ENCODE measurements at regions not wholly inside any gene's neighbourhood (a gene's known extent, or its start where the extent isn't known, plus 50 kb on each side); places are given as distances from the start of the nearest gene placed in this dataset.
A peak's percentile ranks its signal among the peaks of the same experiment; 100 is the strongest.

- peak; percentile 59 for DNase-seq (ENCODE audit: low spot score)
Observed at GRCh38 chr15:77819048-77819850, 186.5 kb upstream of the LINGO1 start.

- DNase-seq (ENCODE audit: low spot score) = peak; percentile 59
Observed at GRCh38 chr15:77818484-77819047, 185.9 kb upstream of the LINGO1 start.

- peak; percentile 66 for DNase-seq (ENCODE audit: low spot score)
Observed at GRCh38 chr15:77817434-77817833, 184.7 kb upstream of the LINGO1 start.

- peak; percentile 69 for DNase-seq (ENCODE audit: low spot score)
Observed at GRCh38 chr15:77816983-77817382, 184.3 kb upstream of the LINGO1 start.

- DNase-seq (ENCODE audit: low spot score) = no peak
Observed at GRCh38 chr15:77815015-77815414, 182.3 kb upstream of the LINGO1 start.

- DNase-seq (ENCODE audit: low spot score) = no peak
Observed at GRCh38 chr15:77812664-77813063, 180.0 kb upstream of the LINGO1 start.

GRCh38 chr15:77811270-77811669 is 178.6 kb upstream of the LINGO1 start:
- no peak for DNase-seq (ENCODE audit: low spot score)

GRCh38 chr15:77810130-77810571 is 177.4 kb upstream of the LINGO1 start:
- no peak for DNase-seq (ENCODE audit: low spot score)

GRCh38 chr15:77808581-77809177 is 176.0 kb upstream of the LINGO1 start:
- no peak for DNase-seq (ENCODE audit: low spot score)

GRCh38 chr15:77808075-77808474 is 175.4 kb upstream of the LINGO1 start:
- DNase-seq (ENCODE audit: low spot score) = no peak

- no peak for DNase-seq (ENCODE audit: low spot score)
Observed at GRCh38 chr15:77807611-77808010, 174.9 kb upstream of the LINGO1 start.

- DNase-seq (ENCODE audit: low spot score) = no peak
Observed at GRCh38 chr15:77807115-77807514, 174.4 kb upstream of the LINGO1 start.

GRCh38 chr15:77804210-77804609 is 171.5 kb upstream of the LINGO1 start:
- no peak for DNase-seq (ENCODE audit: low spot score)

- DNase-seq (ENCODE audit: low spot score) = no peak
Observed at GRCh38 chr15:77803487-77803886, 170.8 kb upstream of the LINGO1 start.

GRCh38 chr15:77800305-77800704 is 167.6 kb upstream of the LINGO1 start:
- no peak for DNase-seq (ENCODE audit: low spot score)

GRCh38 chr15:77798847-77799246 is 166.1 kb upstream of the LINGO1 start:
- DNase-seq (ENCODE audit: low spot score) = no peak

GRCh38 chr15:77798151-77798835 is 165.6 kb upstream of the LINGO1 start:
- no peak for DNase-seq (ENCODE audit: low spot score)

- DNase-seq (ENCODE audit: low spot score) = no peak
Observed at GRCh38 chr15:77797270-77797669, 164.6 kb upstream of the LINGO1 start.

GRCh38 chr15:77796046-77796729 is 163.5 kb upstream of the LINGO1 start:
- DNase-seq (ENCODE audit: low spot score) = no peak

- no peak for DNase-seq (ENCODE audit: low spot score)
Observed at GRCh38 chr15:77795446-77795845, 162.7 kb upstream of the LINGO1 start.

- no peak for DNase-seq (ENCODE audit: low spot score)
Observed at GRCh38 chr15:77791941-77792340, 159.2 kb upstream of the LINGO1 start.

- DNase-seq (ENCODE audit: low spot score) = no peak
Observed at GRCh38 chr15:77790481-77790880, 157.8 kb upstream of the LINGO1 start.

Data from ecto neural progenitor cell (in vitro differentiated cells).